ENCODE measurements at regions not wholly inside any gene's neighbourhood (a gene's known extent, or its start where the extent isn't known, plus 50 kb on each side); places are given as distances from the start of the nearest gene placed in this dataset.
A peak's percentile ranks its signal among the peaks of the same experiment; 100 is the strongest.
"Not testable (repeated sequence)": the region's sequence is repeated elsewhere in the genome, so short reads cannot be mapped to it uniquely, and the experiment has no call there.

GRCh38 chr10:9301554-9301953 is 1247.1 kb downstream of the GATA3 start:
- DNase-seq = no peak
- no peak for ATAC-seq (ENCODE audit: poor library complexity)
- intact Hi-C loops (cut with DNase I) = loop anchor here (10.0 kb wide), 2 partner anchors 1427 to 1547 kb away; no protein-coding TSS in a partner anchor

GRCh38 chr10:9302140-9302746 is 1247.8 kb downstream of the GATA3 start:
- intact Hi-C loops (cut with DNase I) = loop anchor here (10.0 kb wide), 2 partner anchors 1427 to 1547 kb away; no protein-coding TSS in a partner anchor
- ATAC-seq (ENCODE audit: poor library complexity) = no peak
- no peak for DNase-seq

- intact Hi-C loops (cut with DNase I) = loop anchor here (10.0 kb wide), 2 partner anchors 1430 to 1550 kb away; no protein-coding TSS in a partner anchor
- no peak for ATAC-seq (ENCODE audit: poor library complexity)
- no peak for DNase-seq
These were observed 1250.6 kb downstream of the GATA3 start for GRCh38 chr10:9305018-9305655.

GRCh38 chr10:9311702-9312499 is 1257.4 kb downstream of the GATA3 start:
- DNase-seq (no peak), ATAC-seq (ENCODE audit: poor library complexity) (no peak)
- intact Hi-C loops (cut with DNase I) = no loop called here

- intact Hi-C loops (cut with DNase I) = no loop called here
- no peak for DNase-seq
- ATAC-seq (ENCODE audit: poor library complexity) = no peak
These were observed 1260.8 kb downstream of the GATA3 start for GRCh38 chr10:9315292-9315691.

- ATAC-seq (ENCODE audit: poor library complexity) = peak; percentile 75
- intact Hi-C loops (cut with DNase I) = no loop called here
- DNase-seq = no peak
These were observed 1277.1 kb downstream of the GATA3 start for GRCh38 chr10:9331583-9332008.

- no peak for ATAC-seq (ENCODE audit: poor library complexity)
- intact Hi-C loops (cut with DNase I) = no loop called here
- no peak for DNase-seq
These were observed 1279.8 kb downstream of the GATA3 start for GRCh38 chr10:9334270-9334669.

- intact Hi-C loops (cut with DNase I) = no loop called here
- DNase-seq (no peak), ATAC-seq (ENCODE audit: poor library complexity) (no peak)
These were observed 1285.2 kb downstream of the GATA3 start for GRCh38 chr10:9339716-9340115.

GRCh38 chr10:9342885-9343570 is 1288.5 kb downstream of the GATA3 start:
- ATAC-seq (ENCODE audit: poor library complexity) (no peak), DNase-seq (no peak)
- intact Hi-C loops (cut with DNase I) = no loop called here

GRCh38 chr10:9347933-9348332 is 1293.4 kb downstream of the GATA3 start:
- intact Hi-C loops (cut with DNase I); DNase-seq; ATAC-seq (ENCODE audit: poor library complexity): not testable (repeated sequence)

- intact Hi-C loops (cut with DNase I) = no loop called here
These were observed 1303.0 kb downstream of the GATA3 start for GRCh38 chr10:9357471-9357870.

GRCh38 chr10:9362721-9363120 is 1308.2 kb downstream of the GATA3 start:
- ATAC-seq (ENCODE audit: poor library complexity) = no peak
- intact Hi-C loops (cut with DNase I) = no loop called here
- no peak for DNase-seq

More at GRCh38 chr10:9357471-9357870, 1303.0 kb downstream of the GATA3 start:
- ATAC-seq (ENCODE audit: poor library complexity) (no peak), DNase-seq (no peak)

- ATAC-seq (ENCODE audit: poor library complexity) = no peak
- intact Hi-C loops (cut with DNase I) = no loop called here
- no peak for DNase-seq
These were observed 1324.7 kb downstream of the GATA3 start for GRCh38 chr10:9379183-9379582.

- ATAC-seq (ENCODE audit: poor library complexity) = no peak
- intact Hi-C loops (cut with DNase I) = no loop called here
- DNase-seq = no peak
These were observed 1327.4 kb downstream of the GATA3 start for GRCh38 chr10:9381733-9382532.

GRCh38 chr10:9382533-9382866 is 1328.0 kb downstream of the GATA3 start:
- no peak for ATAC-seq (ENCODE audit: poor library complexity)
- intact Hi-C loops (cut with DNase I) = no loop called here
- DNase-seq = no peak

GRCh38 chr10:9390516-9390915 is 1336.0 kb downstream of the GATA3 start:
- no peak for ATAC-seq (ENCODE audit: poor library complexity)
- intact Hi-C loops (cut with DNase I) = no loop called here
- no peak for DNase-seq

GRCh38 chr10:9399275-9399983 is 1344.9 kb downstream of the GATA3 start:
- DNase-seq (no peak), ATAC-seq (ENCODE audit: poor library complexity) (no peak)
- intact Hi-C loops (cut with DNase I) = no loop called here

- ATAC-seq (ENCODE audit: poor library complexity); intact Hi-C loops (cut with DNase I); DNase-seq: not testable (repeated sequence)
These were observed 1347.6 kb downstream of the GATA3 start for GRCh38 chr10:9402067-9402466.
